HEK293 (cell line): ENCODE measurements at regions not wholly inside any gene's neighbourhood (a gene's known extent, or its start where the extent isn't known, plus 50 kb on each side); places are given as distances from the start of the nearest gene placed in this dataset.

Experiments used
- ATF2 ChIP-seq: fragments of 450-650 bp; formaldehyde crosslinking; IDR thresholded peaks from 2 replicates; pipeline ENCODE4 v1.5.1; 2016; ENCODE audit warnings: missing biosample characterization, missing genetic modification characterization, low read depth
- ZNF169 ChIP-seq: fragments of 450-650 bp; formaldehyde crosslinking; IDR thresholded peaks from 2 replicates; pipeline ENCODE4 v1.5.1; 2016; ENCODE audit warnings: missing biosample characterization, missing genetic modification characterization
- ZNF677 ChIP-seq: fragments of 450-650 bp; IDR thresholded peaks from 2 replicates; pipeline ENCODE4 v1.5.0; 2018; ENCODE audit warnings: missing biosample characterization, mild to moderate bottlenecking, missing genetic modification characterization, moderate library complexity

GRCh38 chr4:52173470-52174045 is 122.5 kb downstream of the SPATA18 start:
- no peak for TF ChIP-seq ZNF677 (tag by site-specific recombination)
- no peak for TF ChIP-seq ATF2 (tag by site-specific recombination)
- no peak for TF ChIP-seq ZNF169 (tag by site-specific recombination)
